MCF 10A (cell line): ENCODE measurements at regions not wholly inside any gene's neighbourhood (a gene's known extent, or its start where the extent isn't known, plus 50 kb on each side); places are given as distances from the start of the nearest gene placed in this dataset.

ENCODE experiments used
- BruUV-seq: library from RNA; stranded (reverse); fragments of 400-500 nt; replicated peaks from 2 replicates; lab custom pipeline; 2021; lab: Mats Ljungman, UMichigan
- CTCF ChIA-PET: fragments of 300-600 bp; sonication (Branson Sonifier 250); formaldehyde crosslinking; extraction: SDS; loops from one replicate; lab custom pipeline; 2021; ENCODE audit warnings: antibody characterized with exemption, inconsistent platforms; lab: Yijun Ruan, JAX
- POLR2A ChIA-PET: fragments of 300-600, 350-650 bp; sonication (Branson Sonifier 250); formaldehyde crosslinking; extraction: SDS; loops from one replicate; lab custom pipeline; 2020; ENCODE audit warnings: antibody characterized with exemption, inconsistent platforms; lab: Yijun Ruan, JAX
- DNase-seq: peaks from one replicate; pipeline ENCODE4 v3.0.0-alpha.2; 2018; ENCODE audit not compliant: unreplicated experiment
- H3K27ac Mint-ChIP-seq: one replicate; pipeline ENCODE4 v1.8.0; 2022; ENCODE audit warnings: mild to moderate bottlenecking, low read depth, mixed read lengths; ENCODE audit not compliant: unreplicated experiment
- H3K27me3 Mint-ChIP-seq: one replicate; pipeline ENCODE4 v1.8.0; 2022; ENCODE audit warnings: mixed read lengths; ENCODE audit not compliant: insufficient read depth, unreplicated experiment
- H3K36me3 Mint-ChIP-seq: one replicate; pipeline ENCODE4 v1.8.0; 2022; ENCODE audit warnings: mild to moderate bottlenecking, moderate library complexity, mixed read lengths; ENCODE audit not compliant: insufficient read depth, unreplicated experiment
- H3K4me1 Mint-ChIP-seq: one replicate; pipeline ENCODE4 v1.8.0; 2022; ENCODE audit warnings: mixed read lengths; ENCODE audit not compliant: insufficient read depth, unreplicated experiment
- H3K4me3 Mint-ChIP-seq: one replicate; pipeline ENCODE4 v1.8.0; 2022; ENCODE audit warnings: mild to moderate bottlenecking, moderate library complexity, mixed read lengths; ENCODE audit not compliant: unreplicated experiment
- H3K9me3 Mint-ChIP-seq: one replicate; pipeline ENCODE4 v1.8.0; 2022; ENCODE audit warnings: mixed read lengths; ENCODE audit not compliant: unreplicated experiment
- intact Hi-C: fragments of 100-400 bp; cut with micrococcal nuclease; formaldehyde crosslinking; loops from 2 replicates; pipeline ENCODE4 v1.14.1; 2022
- TF ChIP-seq, protein P1 (sequence below): fragments of 200-600 bp; IDR thresholded peaks from one replicate; pipeline ENCODE4 v1.8.0; 2022; ENCODE audit warnings: antibody characterized with exemption, mild to moderate bottlenecking; ENCODE audit not compliant: unreplicated experiment

DNA sequence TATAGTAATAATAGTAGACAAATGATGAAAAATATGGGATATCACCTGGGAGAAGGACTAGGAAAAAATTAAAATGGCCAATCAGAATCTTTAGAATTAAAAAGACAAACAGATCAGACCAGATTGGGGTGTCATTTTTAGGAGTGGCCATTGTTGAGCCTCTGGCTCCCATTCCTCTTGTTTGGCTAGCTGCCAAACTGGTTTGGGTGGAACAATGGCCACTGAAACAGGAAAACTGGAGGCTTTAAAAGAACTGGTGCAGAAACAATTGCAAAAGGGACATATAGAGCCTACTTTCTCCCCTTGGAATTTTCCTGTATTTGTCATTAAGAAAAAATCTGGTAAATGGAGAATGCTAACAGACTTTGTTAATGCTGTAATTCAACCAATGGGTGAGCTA lies 294.8 kb upstream of the DKK2 start:
- H3K4me3 Mint-ChIP-seq, result no peak overlapping the region
- BruUV-seq, result no TSS peak
- H3K4me1 Mint-ChIP-seq, result peaks cover 5% of the 10 kb centered on the region
- no peaks in the 10 kb centered on the region for H3K27me3 Mint-ChIP-seq
- no peaks in the 10 kb centered on the region for H3K9me3 Mint-ChIP-seq
- intact Hi-C loops, result no loop called here
- H3K27ac Mint-ChIP-seq, result no peak overlapping the region
- TF ChIP-seq, protein P1, sequence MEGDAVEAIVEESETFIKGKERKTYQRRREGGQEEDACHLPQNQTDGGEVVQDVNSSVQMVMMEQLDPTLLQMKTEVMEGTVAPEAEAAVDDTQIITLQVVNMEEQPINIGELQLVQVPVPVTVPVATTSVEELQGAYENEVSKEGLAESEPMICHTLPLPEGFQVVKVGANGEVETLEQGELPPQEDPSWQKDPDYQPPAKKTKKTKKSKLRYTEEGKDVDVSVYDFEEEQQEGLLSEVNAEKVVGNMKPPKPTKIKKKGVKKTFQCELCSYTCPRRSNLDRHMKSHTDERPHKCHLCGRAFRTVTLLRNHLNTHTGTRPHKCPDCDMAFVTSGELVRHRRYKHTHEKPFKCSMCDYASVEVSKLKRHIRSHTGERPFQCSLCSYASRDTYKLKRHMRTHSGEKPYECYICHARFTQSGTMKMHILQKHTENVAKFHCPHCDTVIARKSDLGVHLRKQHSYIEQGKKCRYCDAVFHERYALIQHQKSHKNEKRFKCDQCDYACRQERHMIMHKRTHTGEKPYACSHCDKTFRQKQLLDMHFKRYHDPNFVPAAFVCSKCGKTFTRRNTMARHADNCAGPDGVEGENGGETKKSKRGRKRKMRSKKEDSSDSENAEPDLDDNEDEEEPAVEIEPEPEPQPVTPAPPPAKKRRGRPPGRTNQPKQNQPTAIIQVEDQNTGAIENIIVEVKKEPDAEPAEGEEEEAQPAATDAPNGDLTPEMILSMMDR, result no peak
- CTCF ChIA-PET, result no interaction called here
- POLR2A ChIA-PET, result no interaction called here
- DNase-seq, result no peak
- H3K36me3 Mint-ChIP-seq, result peaks cover 7% of the 10 kb centered on the region

DNA sequence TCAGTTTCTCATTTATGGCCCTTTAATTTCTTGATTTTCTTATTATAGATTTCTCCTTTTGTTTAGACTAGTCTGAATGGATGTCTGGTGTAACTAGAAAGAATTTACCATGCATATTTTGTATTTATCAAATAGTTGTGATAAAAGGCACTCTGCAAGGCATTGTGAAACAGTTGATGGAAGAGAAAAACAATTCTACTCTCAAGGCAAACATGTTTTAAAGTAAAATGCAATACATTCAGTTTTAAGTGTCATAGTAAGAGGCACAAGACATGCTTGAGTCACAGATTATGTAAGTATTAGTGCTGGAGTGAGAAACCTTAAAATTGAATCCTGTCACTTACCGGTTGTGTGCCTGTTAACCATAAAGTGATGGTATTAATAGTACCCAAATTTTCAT lies 283.3 kb upstream of the DKK2 start:
- intact Hi-C loops, result no loop called here
- Mint-ChIP-seq H3K27ac (no peak overlapping the region), H3K4me1 (no peaks in the 10 kb centered on the region), H3K27me3 (no peaks in the 10 kb centered on the region), H3K4me3 (no peak overlapping the region), H3K36me3 (no peaks in the 10 kb centered on the region), H3K9me3 (no peaks in the 10 kb centered on the region)
- CTCF ChIA-PET, result interaction anchor here (0.6 kb wide), 1 partner anchor 195 kb away, joined by 3 read pairs; no protein-coding TSS in a partner anchor
- POLR2A ChIA-PET, result interaction anchor here (0.6 kb wide), 1 partner anchor 72 kb away, joined by 7 read pairs; no protein-coding TSS in a partner anchor
- TF ChIP-seq, protein P1, result no peak
- DNase-seq, result no peak
- BruUV-seq, result no TSS peak

DNA sequence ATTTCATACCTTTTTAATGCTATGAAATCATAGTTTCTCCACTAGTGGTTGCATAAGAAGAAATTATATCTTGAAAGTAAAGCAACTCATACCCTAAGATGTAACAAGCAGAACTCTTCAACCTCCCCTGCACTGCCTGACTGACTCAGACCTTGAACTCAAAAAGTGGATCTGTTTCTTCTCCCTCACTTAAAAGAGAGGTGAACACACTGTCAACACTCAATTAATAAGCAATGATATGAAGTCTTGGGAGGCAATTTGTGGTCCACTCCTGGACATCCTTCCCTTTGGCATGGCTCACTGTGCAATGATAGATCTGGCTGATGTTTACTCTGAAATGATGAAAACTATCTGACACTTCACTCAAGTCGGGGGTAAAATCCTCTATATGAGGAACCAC lies 282.0 kb upstream of the DKK2 start:
- no peaks in the 10 kb centered on the region for H3K4me1 Mint-ChIP-seq
- H3K36me3 Mint-ChIP-seq, result no peaks in the 10 kb centered on the region
- CTCF ChIA-PET, result no interaction called here
- no TSS peak for BruUV-seq
- no peak overlapping the region for H3K4me3 Mint-ChIP-seq
- POLR2A ChIA-PET, result no interaction called here
- intact Hi-C loops, result no loop called here
- TF ChIP-seq, protein P1, result no peak
- H3K27ac Mint-ChIP-seq, result no peak overlapping the region
- no peaks in the 10 kb centered on the region for H3K27me3 Mint-ChIP-seq
- DNase-seq, result no peak
- H3K9me3 Mint-ChIP-seq, result no peaks in the 10 kb centered on the region

DNA sequence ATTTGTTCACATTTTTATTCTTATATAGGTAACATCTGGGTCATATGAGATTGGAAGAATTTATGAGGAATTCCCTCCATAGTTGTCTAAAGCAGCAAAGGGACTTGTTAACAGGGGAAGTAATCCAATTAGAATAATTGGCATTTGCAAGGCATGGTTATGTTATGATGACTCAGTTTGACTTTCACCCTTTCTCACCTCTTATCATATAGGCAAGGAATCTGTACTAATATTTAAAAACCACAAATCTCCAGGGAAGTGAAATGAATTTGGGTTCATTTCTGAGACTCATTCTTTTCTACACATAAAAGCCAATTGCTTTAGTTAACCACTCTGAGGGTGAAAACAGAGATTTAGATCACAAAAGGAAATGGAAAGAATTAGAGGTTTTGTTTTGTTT lies 281.5 kb upstream of the DKK2 start:
- DNase-seq, result no peak
- H3K9me3 Mint-ChIP-seq, result no peaks in the 10 kb centered on the region
- TF ChIP-seq, protein P1, result no peak
- intact Hi-C loops, result no loop called here
- no peaks in the 10 kb centered on the region for H3K27me3 Mint-ChIP-seq
- no peak overlapping the region for H3K4me3 Mint-ChIP-seq
- CTCF ChIA-PET, result no interaction called here
- no peaks in the 10 kb centered on the region for H3K4me1 Mint-ChIP-seq
- no peak overlapping the region for H3K27ac Mint-ChIP-seq
- POLR2A ChIA-PET, result no interaction called here
- no peaks in the 10 kb centered on the region for H3K36me3 Mint-ChIP-seq
- BruUV-seq, result no TSS peak
